ENCODE measurements at regions not wholly inside any gene's neighbourhood (a gene's known extent, or its start where the extent isn't known, plus 50 kb on each side); places are given as distances from the start of the nearest gene placed in this dataset.
"Not testable (repeated sequence)": the region's sequence is repeated elsewhere in the genome, so short reads cannot be mapped to it uniquely, and the experiment has no call there.

DNA sequence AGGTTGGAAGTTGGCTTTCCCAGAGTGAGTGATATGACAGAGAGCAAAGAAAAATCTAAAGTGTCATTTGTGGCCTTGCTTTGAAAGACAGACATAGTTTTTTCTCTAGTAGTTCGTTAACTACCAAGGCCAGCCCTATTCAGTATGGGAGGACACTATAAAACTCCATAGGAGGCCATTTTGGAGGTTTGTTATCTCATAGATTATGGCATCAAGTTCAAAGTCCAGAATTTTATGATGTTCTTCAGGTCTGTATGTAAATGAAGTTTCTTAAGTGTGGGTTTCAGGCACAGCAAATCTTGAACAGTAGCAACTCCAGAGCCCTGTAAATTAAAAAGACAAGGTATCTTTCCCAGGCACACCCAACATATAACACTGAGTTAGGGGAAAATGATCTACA is 437.1 kb downstream of the PLPP3 start:
- DNase-seq = no peak

DNA sequence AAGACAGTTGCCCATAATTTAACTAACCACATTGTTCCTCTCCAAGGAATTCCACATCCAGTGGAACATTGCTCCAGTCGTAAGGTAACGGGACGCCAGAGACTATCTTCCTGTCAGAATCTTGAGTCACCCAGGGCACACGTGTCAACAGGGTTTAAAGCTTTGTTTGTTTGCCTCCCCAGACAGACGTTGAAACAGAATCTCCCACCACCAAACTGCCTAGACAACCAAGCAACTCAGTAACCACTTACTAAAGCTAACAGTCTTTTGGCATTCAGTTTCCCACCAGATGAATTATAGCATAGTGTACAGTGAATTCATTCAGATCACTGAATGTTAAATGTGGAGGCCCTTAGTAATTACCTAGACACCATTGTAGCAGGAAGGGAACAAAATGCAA is 439.5 kb downstream of the PLPP3 start:
- no peak for DNase-seq

DNA sequence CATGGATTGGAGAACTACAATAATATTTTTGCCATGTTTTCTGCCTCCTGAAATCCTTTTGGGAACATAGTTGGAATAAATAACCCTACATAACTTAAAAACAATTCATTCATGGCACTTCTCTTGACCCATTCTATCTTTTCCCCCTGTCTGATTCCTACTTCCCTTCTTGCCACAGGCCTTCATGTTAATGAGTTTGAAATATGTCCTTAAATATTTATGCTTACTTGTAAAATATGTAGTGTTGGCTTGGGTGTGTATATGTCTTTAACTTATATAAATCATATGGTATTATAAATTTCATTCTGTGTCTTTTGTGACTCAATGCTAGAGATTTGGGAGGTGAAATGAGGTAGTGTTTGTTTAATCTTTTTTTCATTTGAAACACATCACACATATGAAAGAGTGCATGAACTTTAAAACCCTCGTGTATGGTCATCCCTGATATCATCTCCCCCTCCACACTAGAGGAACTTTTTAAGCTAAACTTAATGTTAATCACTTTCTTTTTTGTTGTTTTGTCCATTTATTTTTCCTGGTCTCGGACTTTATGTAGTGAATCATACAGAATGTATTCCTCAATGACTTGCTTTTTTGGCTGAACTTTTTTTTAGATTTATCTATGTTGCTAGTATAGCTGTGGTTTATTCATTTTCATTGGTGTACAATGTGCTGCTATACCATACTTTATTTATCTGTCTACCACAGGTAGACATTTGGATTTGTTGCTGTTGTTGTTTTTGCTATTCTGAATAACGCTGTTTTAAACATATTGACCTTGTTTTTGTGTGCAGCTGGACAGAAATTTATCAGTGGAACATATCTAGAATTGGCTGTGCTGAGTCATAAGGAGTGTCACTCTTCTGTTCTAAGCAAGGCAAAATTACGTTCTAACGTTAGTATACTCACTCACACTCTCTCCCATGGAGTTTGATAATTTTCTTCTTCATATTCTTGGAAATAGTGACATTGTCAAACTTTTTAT is 441.6 kb downstream of the PLPP3 start:
- no peak for DNase-seq

DNA sequence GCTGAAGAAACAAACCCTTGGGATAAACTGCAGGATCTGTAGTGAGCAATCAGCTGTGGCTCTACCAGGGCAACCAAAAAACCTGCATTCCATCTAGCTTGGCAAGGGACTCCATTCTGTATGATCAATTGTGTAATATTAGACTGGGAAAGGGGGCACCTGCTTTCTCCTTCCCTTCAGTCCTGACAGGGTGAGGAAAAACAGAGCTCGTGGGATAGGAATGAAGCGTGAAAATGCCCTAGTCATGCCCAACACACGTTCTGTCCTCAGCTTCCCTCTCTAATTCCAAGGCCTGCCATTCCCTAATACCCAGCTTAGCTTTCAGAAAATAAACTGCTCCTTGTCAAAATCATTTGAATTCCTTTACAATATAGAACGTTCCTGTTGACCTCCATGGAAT is 442.3 kb downstream of the PLPP3 start:
- DNase-seq = no peak

DNA sequence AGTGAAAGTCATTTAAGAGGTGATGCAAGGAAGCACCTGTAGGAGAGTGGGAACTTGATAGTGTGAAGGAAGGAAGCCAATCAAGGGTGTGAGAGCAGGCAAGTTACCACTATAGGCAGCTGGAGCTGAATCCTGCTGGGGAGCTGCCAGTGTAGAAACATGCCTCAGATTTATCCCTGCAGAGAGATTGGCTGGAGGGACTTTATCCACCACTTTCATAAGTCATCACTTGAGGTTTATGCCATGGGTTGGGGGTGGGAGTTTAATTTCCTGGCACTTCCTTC is 443.6 kb downstream of the PLPP3 start:
- no peak for DNase-seq

DNA sequence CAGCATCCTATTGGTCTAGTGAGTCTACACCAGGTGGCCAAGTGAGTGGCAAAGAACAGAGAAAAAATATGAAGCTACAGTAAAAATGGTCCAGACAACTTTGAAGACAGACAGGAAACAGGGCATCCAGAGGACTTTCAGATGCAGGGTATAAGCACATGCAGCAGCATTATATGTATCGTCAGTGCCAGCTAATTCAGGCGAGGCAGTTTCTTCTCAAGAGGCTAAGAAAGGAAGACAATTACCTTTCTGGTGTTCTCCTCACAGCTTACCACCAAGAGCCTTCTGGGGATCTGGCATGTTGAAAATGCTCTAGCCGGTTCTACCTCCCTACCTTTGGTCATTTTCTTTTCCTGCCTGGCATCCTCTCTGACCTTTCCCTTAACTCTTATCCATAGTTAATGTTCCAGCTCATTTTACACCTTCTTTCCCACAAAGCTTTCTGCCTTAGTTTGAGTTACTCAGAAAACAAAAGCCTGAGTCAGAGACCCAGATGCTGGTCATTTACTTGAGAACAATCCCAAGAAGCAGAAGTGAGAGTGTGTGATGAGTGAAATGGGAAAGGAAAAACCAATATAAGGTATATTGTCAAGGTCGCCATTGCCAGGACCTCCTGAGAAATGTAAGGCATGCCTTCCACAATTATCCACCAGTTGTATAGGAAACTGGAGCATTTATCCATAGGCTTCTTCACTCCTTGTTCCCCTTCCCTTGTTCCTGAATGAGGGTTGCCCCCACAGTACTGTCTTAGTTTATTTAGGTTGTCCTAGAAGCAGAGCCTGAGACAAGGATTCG is 444.1 kb downstream of the PLPP3 start:
- no peak for DNase-seq

DNA sequence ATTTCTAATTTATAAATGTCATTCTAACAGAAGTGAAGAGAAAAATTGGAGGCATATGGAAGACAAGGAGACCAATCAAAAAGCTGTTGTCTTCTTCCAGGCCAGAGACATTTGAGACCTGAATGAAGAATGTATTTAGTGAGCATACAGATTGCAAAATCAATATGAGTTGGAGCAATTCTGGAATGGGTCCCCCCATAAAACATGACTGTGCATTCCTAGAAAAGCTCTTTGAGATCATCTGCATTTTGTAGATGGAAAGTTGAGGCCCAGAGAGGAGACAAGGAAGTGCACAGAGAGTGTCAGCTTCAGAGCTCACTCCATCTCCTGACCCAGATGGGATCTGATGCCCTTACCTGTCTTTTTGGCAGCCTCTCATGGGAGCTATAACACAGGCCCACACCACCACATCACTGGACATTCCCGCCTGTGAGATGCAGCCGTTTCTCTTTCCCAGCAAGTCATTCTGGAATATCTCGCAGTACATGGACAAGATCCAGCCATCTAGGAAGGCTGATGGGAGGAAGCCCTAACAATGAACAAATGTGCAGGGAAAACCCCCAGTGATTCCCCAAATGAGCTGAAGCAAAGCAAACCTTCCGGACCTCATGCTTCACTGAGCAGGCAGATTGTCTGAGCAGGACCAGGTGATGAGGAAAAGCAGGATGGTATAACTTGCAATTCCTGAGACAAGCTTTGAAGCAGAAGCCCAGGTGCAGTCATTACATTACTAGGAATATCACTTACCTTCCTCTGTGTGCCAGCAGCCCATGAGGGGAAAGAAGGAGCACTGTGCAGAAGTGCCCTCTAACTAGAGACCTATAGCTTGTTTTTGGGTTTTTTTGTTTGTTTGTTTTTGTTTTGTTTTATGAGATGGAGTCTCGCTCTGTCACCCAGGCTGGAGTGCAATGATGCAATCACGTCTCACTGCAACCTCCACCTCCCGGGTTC is 445.6 kb downstream of the PLPP3 start:
- DNase-seq = no peak

DNA sequence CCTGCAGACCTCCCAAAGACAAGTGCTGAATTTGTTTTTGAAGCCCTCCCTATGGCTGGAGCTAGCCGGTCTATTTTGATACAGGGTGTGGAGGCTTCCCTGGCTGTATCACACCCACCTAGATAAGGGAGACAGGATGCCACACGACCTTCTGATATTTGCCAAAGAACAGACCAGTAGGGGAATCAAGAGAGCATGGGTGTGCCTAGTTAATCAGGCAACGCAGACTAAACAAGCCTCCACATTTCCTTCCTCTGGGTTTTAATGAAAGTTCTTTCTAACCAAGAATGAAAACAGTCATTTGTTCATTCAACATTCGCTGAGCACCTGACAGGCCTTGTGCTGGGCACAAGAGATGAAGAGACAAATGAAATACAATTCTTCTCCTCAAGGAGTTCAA is 446.8 kb downstream of the PLPP3 start:
- no peak for DNase-seq

DNA sequence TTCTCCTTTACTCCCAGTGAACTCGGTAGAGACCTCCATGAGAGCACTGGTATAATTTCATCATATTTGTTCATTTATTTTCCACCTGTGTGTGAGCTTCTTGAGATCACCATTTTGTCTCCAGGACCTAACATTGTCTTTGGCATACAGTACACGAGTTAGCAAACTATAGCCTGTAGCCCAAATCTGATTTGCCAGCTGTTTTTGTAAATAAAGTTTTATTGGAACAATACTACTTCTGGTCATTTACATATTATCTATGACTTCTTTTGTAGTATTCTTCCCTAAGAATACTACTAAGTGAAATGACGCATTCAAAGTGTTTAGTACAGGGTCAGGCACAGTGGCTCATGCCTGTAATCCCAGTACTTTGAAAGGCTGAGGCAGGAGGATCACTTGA is 449.5 kb downstream of the PLPP3 start:
- no peak for DNase-seq

DNA sequence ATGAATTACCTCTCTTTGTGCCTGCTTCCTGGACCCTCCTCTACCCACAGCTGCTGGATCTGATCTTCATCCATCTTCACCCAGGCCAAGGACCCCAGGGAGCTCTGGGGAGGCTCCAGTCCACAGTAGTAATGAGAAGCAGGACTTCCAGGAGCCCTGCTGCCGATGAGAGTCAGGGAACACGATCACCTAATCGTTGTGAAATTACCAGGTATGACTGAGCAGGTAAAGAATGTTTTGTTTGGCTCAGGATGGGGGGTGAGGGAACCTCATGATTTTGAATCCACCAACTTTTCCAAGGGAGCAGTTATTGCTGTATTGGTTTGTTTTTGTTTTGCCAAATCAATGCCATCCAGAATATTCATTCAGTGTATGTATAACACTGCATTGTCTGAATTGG is 454.0 kb downstream of the PLPP3 start:
- no peak for DNase-seq

DNA sequence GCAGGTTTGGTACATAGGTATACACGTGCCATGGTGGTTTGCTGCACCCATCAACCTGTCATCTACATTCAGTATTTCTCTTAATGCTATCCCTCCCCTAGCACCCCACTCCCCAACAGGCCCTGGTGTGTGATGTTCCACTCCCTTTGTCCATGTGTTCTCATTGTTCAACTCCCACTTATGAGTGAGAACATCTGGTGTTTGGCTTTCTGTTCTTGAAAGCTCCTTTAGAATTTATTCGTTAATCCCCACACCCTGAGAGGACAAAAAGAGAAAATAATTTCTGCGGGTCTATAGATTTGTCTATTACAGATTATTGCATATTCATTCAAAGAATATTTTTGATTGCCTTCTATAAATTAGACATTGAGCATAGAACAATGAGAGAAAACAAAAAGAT is 455.5 kb downstream of the PLPP3 start:
- DNase-seq = no peak

DNA sequence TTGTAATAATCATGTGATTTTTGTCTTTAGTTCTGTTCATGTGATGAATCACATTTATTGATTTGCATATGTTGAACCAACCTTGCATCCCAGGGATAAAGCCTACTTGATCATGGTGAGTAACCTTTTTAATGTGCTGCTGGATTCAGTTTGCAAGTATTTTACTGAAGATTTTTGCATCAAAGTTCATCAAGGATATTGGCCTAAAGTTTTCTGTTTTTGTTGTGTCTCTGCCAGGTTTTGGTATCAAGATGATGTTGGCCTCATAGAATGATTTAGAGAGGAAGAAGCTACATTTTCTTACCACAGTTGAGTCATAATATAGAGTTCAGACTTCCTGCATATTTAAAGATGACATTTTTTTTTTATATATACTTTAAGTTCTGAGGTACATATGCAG is 455.9 kb downstream of the PLPP3 start:
- DNase-seq = no peak

DNA sequence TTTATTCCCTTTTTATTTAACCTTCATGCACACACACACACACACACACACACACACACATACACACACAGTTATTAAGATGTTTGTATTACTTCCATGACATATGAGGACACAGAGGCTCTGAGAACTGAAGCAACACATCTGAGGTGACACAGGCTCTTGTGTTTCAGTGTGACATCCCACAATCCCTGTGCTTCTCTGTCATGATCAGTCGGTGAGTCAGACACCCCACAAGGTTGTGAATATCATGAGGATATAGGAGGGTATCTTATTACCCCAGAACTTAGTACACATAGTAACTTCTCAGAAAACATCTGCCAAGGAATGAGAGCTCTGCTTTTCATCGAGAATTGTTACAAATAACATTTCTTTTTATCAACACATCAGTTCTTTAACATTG is 459.3 kb downstream of the PLPP3 start:
- no peak for DNase-seq

DNA sequence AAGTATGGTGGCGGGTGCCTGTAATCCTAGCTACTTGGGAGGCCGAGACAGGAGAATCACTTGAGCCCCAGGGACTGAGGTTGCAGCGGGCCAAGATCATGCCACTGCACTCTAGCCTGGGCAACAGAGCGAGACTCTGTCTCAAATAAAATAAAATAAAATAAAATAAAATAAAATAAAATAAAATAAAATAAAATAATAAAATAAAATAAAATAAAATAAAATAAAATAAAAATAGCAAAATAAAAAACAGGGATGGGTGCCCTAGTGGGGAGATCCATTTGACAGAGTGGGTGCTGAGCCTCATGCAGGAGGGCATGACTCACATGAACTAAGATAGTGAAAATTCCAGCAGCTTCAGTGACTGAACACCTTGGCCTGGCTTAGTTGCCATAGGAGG is 460.7 kb downstream of the PLPP3 start:
- DNase-seq = not testable (repeated sequence)

DNA sequence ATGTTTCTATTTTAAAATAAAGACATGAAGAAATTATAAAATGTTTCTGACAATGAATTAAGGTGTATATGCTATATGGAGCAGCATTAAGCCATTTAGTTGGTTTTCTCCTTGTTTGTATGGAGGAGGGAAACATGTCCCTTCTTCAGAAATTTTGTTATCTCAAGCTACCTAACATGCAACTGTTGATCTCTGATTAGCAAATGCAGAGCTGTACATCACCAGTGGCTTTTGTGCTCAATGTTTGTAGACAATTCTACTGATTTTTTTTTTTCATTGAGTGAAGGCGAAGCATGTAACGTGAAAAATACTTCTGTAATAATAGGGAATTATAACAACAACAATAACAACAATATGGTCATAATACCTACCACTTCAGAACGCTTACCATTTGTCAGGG is 463.7 kb downstream of the PLPP3 start:
- no peak for DNase-seq

DNA sequence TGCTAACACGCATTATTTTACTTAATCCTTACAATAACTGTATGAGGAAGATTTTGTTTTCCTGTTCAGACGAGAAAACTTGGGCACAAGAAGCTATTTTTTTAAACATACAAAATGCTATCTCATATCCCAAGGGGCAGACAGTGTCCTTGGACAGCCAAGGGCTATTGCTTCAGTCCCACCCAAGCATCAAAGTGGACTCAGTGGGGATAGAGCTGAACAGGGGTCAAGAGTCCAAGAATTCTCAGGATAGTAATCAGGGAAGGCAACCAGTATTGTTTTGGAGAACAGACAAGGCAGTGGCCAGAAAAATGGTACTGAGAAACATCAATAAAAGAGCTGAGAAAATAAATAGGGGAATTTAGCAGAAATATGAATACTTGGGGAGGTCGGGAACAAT is 465.7 kb downstream of the PLPP3 start:
- DNase-seq = no peak

DNA sequence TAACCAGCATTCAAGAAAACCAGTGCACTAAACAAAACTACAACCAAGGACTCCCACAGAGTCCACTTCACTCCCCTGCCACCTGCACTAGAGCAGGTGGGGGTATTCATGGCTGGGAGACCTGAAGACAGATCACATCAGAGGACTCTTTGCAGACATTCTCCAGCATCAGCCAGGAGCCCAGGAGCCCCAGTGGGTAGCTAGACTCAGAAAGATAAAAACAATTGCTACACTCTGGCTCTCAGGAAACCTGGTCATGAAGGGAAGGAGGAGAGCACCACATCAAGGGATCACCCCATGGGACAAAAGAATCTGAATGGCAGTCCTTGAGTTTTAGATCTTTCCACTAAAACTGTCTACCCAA is 472.1 kb downstream of the PLPP3 start:
- no peak for DNase-seq

DNA sequence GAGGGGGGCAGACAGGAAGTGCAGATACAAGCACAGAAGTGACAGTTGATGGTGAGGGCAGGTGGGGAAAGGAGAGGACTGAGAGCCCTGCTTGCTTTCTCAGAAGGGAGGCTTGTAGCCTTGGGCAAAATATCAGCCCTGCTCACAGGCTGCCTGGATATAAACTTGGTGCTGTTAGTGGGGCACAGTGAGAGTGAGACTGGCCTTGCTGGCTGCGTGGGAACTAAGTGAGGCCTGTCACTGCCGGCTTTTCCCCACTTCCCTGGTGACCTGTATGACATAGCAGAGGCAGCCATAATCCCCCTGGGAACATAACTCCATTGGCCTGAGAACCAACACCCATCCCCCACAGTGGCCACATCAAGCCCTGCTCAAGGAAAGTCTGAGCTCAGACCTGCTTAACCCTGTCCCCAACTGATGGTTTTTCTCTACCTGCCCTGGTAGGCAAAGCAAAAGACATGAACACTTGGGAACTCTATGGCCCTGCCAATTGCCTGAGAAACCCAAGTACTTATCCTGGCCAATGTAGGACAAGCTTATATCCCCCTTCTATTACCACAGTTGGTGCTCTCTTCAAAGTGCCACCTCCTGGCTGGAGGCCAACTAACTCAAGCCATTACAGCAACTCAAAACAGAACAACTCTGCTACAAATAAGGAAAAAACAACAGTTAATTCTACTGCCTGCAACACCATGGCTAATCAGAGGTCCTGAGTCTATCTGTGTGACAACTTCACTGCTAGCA is 472.7 kb downstream of the PLPP3 start:
- DNase-seq = no peak

DNA sequence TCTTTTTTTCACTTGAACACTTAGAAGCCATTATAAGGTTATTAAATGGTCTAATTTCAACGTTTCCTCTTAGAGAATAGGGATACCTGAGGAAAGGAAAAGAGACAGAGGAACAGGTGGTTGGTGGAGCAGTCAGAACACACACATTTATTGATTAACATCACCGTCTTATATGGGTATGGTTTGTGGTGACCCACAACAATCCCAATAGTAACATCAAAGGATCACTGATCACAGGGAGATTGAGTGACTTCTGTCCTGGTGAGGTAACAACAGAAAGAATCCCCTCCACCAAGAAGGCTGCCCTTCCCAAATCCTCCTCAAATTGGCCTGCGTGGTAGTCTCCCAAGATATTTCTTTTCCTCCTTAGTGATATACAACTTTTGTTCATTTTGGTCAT is 474.0 kb downstream of the PLPP3 start:
- no peak for DNase-seq

DNA sequence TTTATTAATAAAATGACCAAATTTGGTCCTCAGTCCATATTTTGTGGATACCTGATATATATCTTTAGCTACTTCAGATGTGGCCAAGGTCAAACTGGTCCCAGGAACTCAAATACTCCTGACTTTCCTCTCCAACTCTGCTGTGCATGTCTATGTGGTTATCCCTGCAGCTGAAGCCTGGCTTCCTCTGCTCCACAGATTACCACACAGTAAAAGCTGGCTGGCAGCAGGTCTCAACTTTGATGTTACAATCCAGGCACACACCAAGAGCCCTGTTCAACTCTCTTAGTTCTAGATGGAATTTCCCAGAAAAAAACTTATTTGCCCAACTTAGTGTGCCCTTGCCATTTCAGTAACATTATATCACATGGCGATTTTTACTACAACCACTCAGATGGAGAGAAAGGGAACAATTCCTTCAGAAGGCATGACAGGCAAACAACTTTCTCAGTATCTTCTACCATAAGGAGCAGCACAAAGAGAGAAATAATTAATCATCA is 479.5 kb downstream of the PLPP3 start:
- DNase-seq = no peak

DNA sequence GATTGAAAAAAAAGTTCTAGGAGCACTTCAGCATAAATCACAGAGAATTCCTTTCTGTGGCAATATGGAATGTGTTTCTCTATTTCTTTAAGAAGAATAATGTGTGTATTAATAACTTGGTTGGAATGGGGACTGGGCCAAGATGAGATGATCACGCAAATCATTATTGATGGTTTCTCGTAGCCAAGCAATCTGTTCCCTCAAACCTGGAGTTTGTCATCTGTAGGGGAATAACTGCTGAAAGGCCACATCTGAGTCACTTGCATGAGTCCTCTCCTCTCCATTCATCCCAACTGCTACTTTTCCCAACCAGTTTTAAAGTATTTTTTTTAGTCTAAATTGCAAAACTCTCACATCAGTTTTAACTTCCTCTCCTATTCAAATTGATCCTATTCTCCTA is 480.4 kb downstream of the PLPP3 start:
- DNase-seq = no peak

DNA sequence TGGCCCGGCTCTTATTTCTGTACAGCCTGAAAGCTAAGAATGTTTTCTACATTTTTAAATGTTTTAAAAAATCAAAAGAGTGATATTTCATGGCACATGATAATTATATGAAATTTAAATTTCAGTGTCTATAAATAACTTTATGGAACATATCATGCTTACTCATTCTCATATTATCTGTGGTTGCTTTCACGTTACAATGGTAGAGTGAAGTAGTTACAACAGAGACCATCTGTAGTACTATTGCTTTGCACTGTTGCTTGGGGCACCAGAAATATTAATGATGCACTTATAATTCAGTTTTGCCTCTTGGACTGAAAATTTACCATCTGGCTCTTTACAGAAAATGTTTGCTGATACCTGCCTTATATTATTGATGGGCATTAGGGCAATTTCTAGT is 481.6 kb downstream of the PLPP3 start:
- DNase-seq = no peak

Measured in activated naive CD4-positive, alpha-beta T cell treated with anti-CD3 and anti-CD28 coated beads, Interleukin-2, amount 50 U/mL, for 16 hours (primary cell).